T-cell (primary cell): ENCODE measurements at regions not wholly inside any gene's neighbourhood (a gene's known extent, or its start where the extent isn't known, plus 50 kb on each side); places are given as distances from the start of the nearest gene placed in this dataset.

ENCODE experiments used
- ATAC-seq, 4 experiments: fragments of 200-7000 bp in 3 of 4; fragments of 150-1000 bp in 1 of 4; cut with Tn5 transposase; replicated peaks in 1 of 4; 1 replicate in 3 of 4; 2 replicates in 1 of 4; pipeline ENCODE4 v1.10.0; 2021; ENCODE audit warnings: moderate library complexity in 3 of 4, mild to moderate bottlenecking in 2 of 4, moderate number of reproducible peaks in 1 of 4
- CTCF ChIA-PET, 2 donors: fragments of 300-600 bp; sonication (Branson Sonifier 250); formaldehyde crosslinking; loops; one replicate each; lab custom pipeline; 2022; ENCODE audit warnings: antibody characterized with exemption in 2 of 2; lab: Charles Lee
- POLR2A ChIA-PET, 2 donors: fragments of 300-600 bp; sonication (Branson Sonifier 250); formaldehyde crosslinking; loops; one replicate each; lab custom pipeline; 2022; ENCODE audit warnings: antibody characterized with exemption in 2 of 2; lab: Charles Lee
- DNase-seq, 35 experiments: peaks; one replicate each; pipeline versions ENCODE4 v3.0.0 to v3.0.0-alpha.2; 2013 to 2023
- H3K27ac ChIP-seq: one replicate; pipeline ENCODE4 v1.5.1; 2013; ENCODE audit warnings: low read length
- H3K27me3 ChIP-seq, 2 experiments: replicated peaks in 1 of 2; 1 replicate in 1 of 2; 2 replicates in 1 of 2; pipeline versions ENCODE4 v1.6.1 to v1.7.0; 2013; ENCODE audit warnings: low read length in 1 of 2, mixed read lengths in 1 of 2; ENCODE audit not compliant: control insufficient read depth in 2 of 2, insufficient read depth in 2 of 2; ENCODE audit errors: extremely low read depth in 1 of 2
- H3K36me3 ChIP-seq, 2 donors: 1 replicate in 1 of 2; 2 replicates in 1 of 2; pipeline versions ENCODE4 v1.6.1 to v1.7.0; 2013; ENCODE audit warnings: low read length in 1 of 2; ENCODE audit not compliant: control insufficient read depth in 2 of 2, insufficient read depth in 1 of 2; ENCODE audit errors: extremely low read depth in 1 of 2
- H3K4me1 ChIP-seq, 2 experiments: 1 replicate in 1 of 2; 2 replicates in 1 of 2; pipeline versions ENCODE4 v1.6.1 to v1.7.0; 2013; ENCODE audit warnings: low read length in 2 of 2, mixed read lengths in 1 of 2; ENCODE audit not compliant: insufficient read depth in 2 of 2, control insufficient read depth in 1 of 2; ENCODE audit errors: extremely low read depth in 1 of 2
- H3K4me3 ChIP-seq, 2 donors: 1 replicate in 1 of 2; 2 replicates in 1 of 2; pipeline versions ENCODE4 v1.5.1 to v1.7.0; 2013; ENCODE audit warnings: mild to moderate bottlenecking in 2 of 2, low read length in 1 of 2, moderate library complexity in 1 of 2; ENCODE audit not compliant: control insufficient read depth in 1 of 2; ENCODE audit errors: extremely low read depth in 1 of 2
- H3K9me3 ChIP-seq: 2 replicates; pipeline ENCODE4 v1.7.0; 2013
- H3K27ac Mint-ChIP-seq, 2 donors: one replicate each; pipeline ENCODE4 v1.8.0; 2020 to 2021; ENCODE audit warnings: mild to moderate bottlenecking in 2 of 2, mixed read lengths in 2 of 2
- H3K27me3 Mint-ChIP-seq, 2 donors: one replicate each; pipeline ENCODE4 v1.8.0; 2021 to 2022; ENCODE audit warnings: mixed read lengths in 2 of 2
- H3K36me3 Mint-ChIP-seq: one replicate; pipeline ENCODE4 v1.8.0; 2021; ENCODE audit warnings: mixed read lengths
- H3K4me1 Mint-ChIP-seq, 3 donors: one replicate each; pipeline ENCODE4 v1.8.0; 2020 to 2022; ENCODE audit warnings: mixed read lengths in 3 of 3, mild to moderate bottlenecking in 1 of 3
- H3K4me3 Mint-ChIP-seq, 3 donors: one replicate each; pipeline ENCODE4 v1.8.0; 2020 to 2022; ENCODE audit warnings: mild to moderate bottlenecking in 3 of 3, mixed read lengths in 3 of 3, moderate library complexity in 3 of 3
- H3K9me3 Mint-ChIP-seq, 3 donors: one replicate each; pipeline ENCODE4 v1.8.0; 2020 to 2022; ENCODE audit warnings: mixed read lengths in 3 of 3
- WGBS: methylation state at CpG from one replicate; pipeline ENCODE4 v1.1.5; 2013; ENCODE audit warnings: missing lambda C conversion rate; ENCODE audit not compliant: insufficient coverage; 5-methylcytosine and 5-hydroxymethylcytosine counted together

DNA sequence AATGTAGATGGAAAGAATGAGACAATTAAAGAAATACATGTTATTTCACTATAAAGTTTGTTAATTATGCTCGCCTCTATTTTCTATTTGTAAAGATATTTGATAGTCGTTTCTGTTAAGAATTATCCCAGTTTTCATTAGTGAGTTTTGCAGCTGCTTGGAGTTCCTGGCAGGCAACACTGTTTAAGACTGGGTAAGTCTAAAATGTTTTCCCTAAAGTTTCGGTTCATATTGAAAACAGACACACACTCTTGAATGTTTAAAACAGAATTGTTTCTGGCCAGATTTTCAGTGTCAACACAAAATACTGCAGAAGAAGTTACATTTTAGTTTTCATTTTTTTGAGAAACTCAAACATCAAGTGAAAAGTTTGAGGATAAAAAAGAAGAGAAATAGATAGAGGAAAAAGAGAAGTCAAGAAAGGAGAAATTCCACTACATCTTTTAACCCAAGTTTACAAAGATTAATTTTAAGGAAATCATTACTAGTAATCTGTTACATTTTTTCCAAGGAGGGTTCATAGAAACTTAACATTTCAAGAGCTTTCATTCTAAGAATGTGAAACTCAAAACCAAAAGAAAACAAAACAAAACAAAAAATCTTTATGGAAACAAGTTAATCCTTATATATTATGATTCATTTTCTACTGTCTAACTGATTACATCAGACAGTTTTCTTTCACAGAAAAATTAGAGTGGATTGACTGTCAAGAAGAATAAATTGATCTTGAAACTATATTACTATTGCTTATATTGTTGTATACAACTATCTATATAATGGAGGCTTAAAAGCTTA, 305.5 kb downstream of the FAT4 start:
- Mint-ChIP-seq H3K4me1 (no peaks in the 10 kb centered on the region), H3K27ac (no peak overlapping the region), H3K9me3 (peaks cover 3 to 4% (median 4%) of the 10 kb centered on the region in 3 donors), H3K27me3 (no peaks in the 10 kb centered on the region), H3K4me3 (no peak overlapping the region), H3K36me3 (no peaks in the 10 kb centered on the region)
- Histone ChIP-seq H3K4me1 (no peaks in the 10 kb centered on the region), H3K27ac (no peak overlapping the region), H3K36me3 (no peaks in the 10 kb centered on the region), H3K4me3 (no peak overlapping the region), H3K27me3 (no peaks in the 10 kb centered on the region), H3K9me3 (no peaks in the 10 kb centered on the region)
- DNase-seq (no peak), ATAC-seq (no peak)
- POLR2A ChIA-PET: no interaction called here
- no CpG with 5 or more reads among the region's 3 CpGs for WGBS
- CTCF ChIA-PET: no interaction called here

GRCh38 chr4:125624951-125625350, 310.2 kb downstream of the FAT4 start:
- ChIA-PET CTCF (no interaction called here), POLR2A (no interaction called here)
- Histone ChIP-seq H3K4me3 (no peak overlapping the region), H3K27ac (no peak overlapping the region), H3K36me3 (no peaks in the 10 kb centered on the region), H3K27me3 (no peaks in the 10 kb centered on the region), H3K4me1 (no peaks in the 10 kb centered on the region), H3K9me3 (no peaks in the 10 kb centered on the region)
- ATAC-seq: no peak
- Mint-ChIP-seq H3K4me1 (no peaks in the 10 kb centered on the region), H3K9me3 (peaks cover under 1 to 7% (median 4%) of the 10 kb centered on the region in 3 donors), H3K27ac (no peak overlapping the region), H3K36me3 (no peaks in the 10 kb centered on the region), H3K4me3 (no peak overlapping the region), H3K27me3 (no peaks in the 10 kb centered on the region)
- DNase-seq: no peak
- WGBS: no CpG with 5 or more reads among the region's 1 CpG

GRCh38 chr4:125626946-125627345, 312.2 kb downstream of the FAT4 start:
- H3K27ac ChIP-seq: no peak overlapping the region
- H3K27me3 Mint-ChIP-seq: no peaks in the 10 kb centered on the region
- H3K36me3 Mint-ChIP-seq: no peaks in the 10 kb centered on the region
- no peaks in the 10 kb centered on the region for H3K4me1 Mint-ChIP-seq
- DNase-seq (no peak), ATAC-seq (no peak)
- no peaks in the 10 kb centered on the region for H3K36me3 ChIP-seq
- ChIA-PET CTCF (no interaction called here), POLR2A (no interaction called here)
- H3K9me3 ChIP-seq: no peaks in the 10 kb centered on the region
- peaks cover 0 to 7% (median 4%) of the 10 kb centered on the region in 3 donors for H3K9me3 Mint-ChIP-seq
- no CpG with 5 or more reads among the region's 1 CpG for WGBS
- no peak overlapping the region for H3K4me3 Mint-ChIP-seq
- no peaks in the 10 kb centered on the region for H3K4me1 ChIP-seq
- H3K4me3 ChIP-seq: no peak overlapping the region
- no peaks in the 10 kb centered on the region for H3K27me3 ChIP-seq
- H3K27ac Mint-ChIP-seq: no peak overlapping the region

- H3K36me3 ChIP-seq: no peaks in the 10 kb centered on the region
- no peaks in the 10 kb centered on the region for H3K27me3 ChIP-seq
- H3K4me3 Mint-ChIP-seq: no peak overlapping the region
- ChIA-PET POLR2A (no interaction called here), CTCF (no interaction called here)
- H3K4me1 ChIP-seq: no peaks in the 10 kb centered on the region
- H3K9me3 ChIP-seq: no peaks in the 10 kb centered on the region
- DNase-seq (no peak), ATAC-seq (no peak)
- no peaks in the 10 kb centered on the region for H3K36me3 Mint-ChIP-seq
- no peak overlapping the region for H3K27ac ChIP-seq
- H3K4me3 ChIP-seq: no peak overlapping the region
- no peak overlapping the region for H3K27ac Mint-ChIP-seq
- 72% methylated on average over 2 of the region's 6 CpGs for WGBS
- peaks cover 7 to 17% (median 8%) of the 10 kb centered on the region in 3 donors for H3K9me3 Mint-ChIP-seq
- H3K27me3 Mint-ChIP-seq: no peaks in the 10 kb centered on the region
- no peaks in the 10 kb centered on the region for H3K4me1 Mint-ChIP-seq
These were observed 324.4 kb downstream of the FAT4 start for GRCh38 chr4:125639182-125639621.

DNA sequence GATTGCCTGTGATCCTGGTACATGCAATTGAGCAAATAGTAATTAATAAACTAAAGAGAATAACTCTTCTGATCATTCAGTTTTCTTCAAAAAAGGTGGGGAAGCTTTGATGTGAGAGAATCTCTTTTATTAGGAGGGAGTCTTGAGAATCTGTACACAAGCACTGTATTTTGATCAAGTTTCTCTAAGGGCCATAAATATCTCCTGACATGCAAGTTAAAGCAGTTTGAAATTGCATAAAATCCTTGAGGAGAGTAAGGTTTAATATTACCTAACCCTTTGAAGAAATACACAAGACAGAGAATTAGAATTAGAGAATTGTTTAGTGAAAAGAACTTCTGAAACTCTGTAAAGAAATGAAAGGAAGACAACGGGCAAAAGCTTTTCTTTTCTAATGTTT, 326.9 kb downstream of the FAT4 start:
- Histone ChIP-seq H3K36me3 (no peaks in the 10 kb centered on the region), H3K4me1 (no peaks in the 10 kb centered on the region), H3K27me3 (no peaks in the 10 kb centered on the region), H3K9me3 (no peaks in the 10 kb centered on the region), H3K27ac (no peak overlapping the region), H3K4me3 (no peak overlapping the region)
- H3K4me1 Mint-ChIP-seq: no peaks in the 10 kb centered on the region
- CTCF ChIA-PET: no interaction called here
- no peak overlapping the region for H3K4me3 Mint-ChIP-seq
- no peaks in the 10 kb centered on the region for H3K27me3 Mint-ChIP-seq
- ATAC-seq (no peak), DNase-seq (no peak)
- POLR2A ChIA-PET: interaction anchor here in 1 of 2 donors (0.7 kb wide), 1 partner anchor 365 kb away, joined by 3 read pairs; no protein-coding TSS in a partner anchor
- no peaks in the 10 kb centered on the region for H3K36me3 Mint-ChIP-seq
- peaks cover 7 to 14% (median 14%) of the 10 kb centered on the region in 3 donors for H3K9me3 Mint-ChIP-seq
- no peak overlapping the region for H3K27ac Mint-ChIP-seq
- WGBS: no CpG with 5 or more reads among the region's 1 CpG

GRCh38 chr4:125642645-125643044, 327.9 kb downstream of the FAT4 start:
- 88% methylated on average over 4 of the region's 5 CpGs for WGBS
- no peaks in the 10 kb centered on the region for H3K36me3 Mint-ChIP-seq

More at GRCh38 chr4:125642645-125643044, 327.9 kb downstream of the FAT4 start:
- ChIA-PET POLR2A (no interaction called here), CTCF (no interaction called here)
- Histone ChIP-seq H3K4me3 (no peak overlapping the region), H3K9me3 (no peaks in the 10 kb centered on the region), H3K4me1 (no peaks in the 10 kb centered on the region), H3K27ac (no peak overlapping the region), H3K27me3 (no peaks in the 10 kb centered on the region), H3K36me3 (no peaks in the 10 kb centered on the region)
- Mint-ChIP-seq H3K4me3 (no peak overlapping the region), H3K27ac (no peak overlapping the region), H3K27me3 (no peaks in the 10 kb centered on the region), H3K4me1 (no peaks in the 10 kb centered on the region), H3K9me3 (peaks cover 7 to 17% (median 13%) of the 10 kb centered on the region in 3 donors)
- DNase-seq (no peak), ATAC-seq (no peak)
